A549 (cell line): ENCODE measurements at regions not wholly inside any gene's neighbourhood (a gene's known extent, or its start where the extent isn't known, plus 50 kb on each side); places are given as distances from the start of the nearest gene placed in this dataset.

Experiments used
- HOXA7 ChIP-seq: fragments of 250-450 bp; sonication (Bioruptor Pico); IDR thresholded peaks from 2 replicates; pipeline ENCODE4 v1.5.0; 2020; ENCODE audit warnings: mild to moderate bottlenecking, moderate library complexity
- POLR2A ChIP-seq: IDR thresholded peaks from 2 replicates; pipeline ENCODE4 v1.6.1; 2012; ENCODE audit warnings: mild to moderate bottlenecking, low read length
- ZFP36 ChIP-seq: fragments of 450-650 bp; IDR thresholded peaks from 2 replicates; pipeline ENCODE4 v1.6.1; 2014; ENCODE audit warnings: borderline replicate concordance; ENCODE audit not compliant: partially characterized antibody
- TF ChIP-seq, protein P1 (sequence below): fragments of >200 bp; sonication (Bioruptor Twin); formaldehyde crosslinking; IDR thresholded peaks from 3 replicates; pipeline ENCODE4 v1.5.1; 2016
- TF ChIP-seq, protein P2 (sequence below): fragments of 200-600 bp; sonication (generic); IDR thresholded peaks from 2 replicates; pipeline ENCODE4 v1.6.1; 2016; ENCODE audit warnings: antibody characterized with exemption, mild to moderate bottlenecking, moderate library complexity

DNA sequence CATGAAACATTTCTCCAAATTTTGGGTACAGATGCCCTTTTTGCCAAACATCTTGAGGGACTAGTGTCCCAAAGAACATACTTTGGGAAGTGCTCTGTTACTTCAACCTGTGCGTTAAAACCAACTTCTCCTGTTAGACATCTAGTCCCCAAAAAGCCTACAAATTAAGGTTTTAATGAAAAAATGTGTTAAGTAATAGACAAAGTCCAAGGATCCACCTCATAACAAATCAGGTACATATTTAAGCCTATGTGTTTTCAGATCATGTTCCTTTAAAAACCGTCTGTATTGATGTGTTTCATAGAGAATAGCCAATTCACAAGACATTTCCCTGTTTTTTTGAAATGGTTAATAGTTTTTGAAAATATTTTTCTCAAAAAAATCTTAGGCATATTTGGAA, 174.8 kb upstream of the FAM20A start:
- TF ChIP-seq ZFP36 = no peak
- TF ChIP-seq, protein P1, sequence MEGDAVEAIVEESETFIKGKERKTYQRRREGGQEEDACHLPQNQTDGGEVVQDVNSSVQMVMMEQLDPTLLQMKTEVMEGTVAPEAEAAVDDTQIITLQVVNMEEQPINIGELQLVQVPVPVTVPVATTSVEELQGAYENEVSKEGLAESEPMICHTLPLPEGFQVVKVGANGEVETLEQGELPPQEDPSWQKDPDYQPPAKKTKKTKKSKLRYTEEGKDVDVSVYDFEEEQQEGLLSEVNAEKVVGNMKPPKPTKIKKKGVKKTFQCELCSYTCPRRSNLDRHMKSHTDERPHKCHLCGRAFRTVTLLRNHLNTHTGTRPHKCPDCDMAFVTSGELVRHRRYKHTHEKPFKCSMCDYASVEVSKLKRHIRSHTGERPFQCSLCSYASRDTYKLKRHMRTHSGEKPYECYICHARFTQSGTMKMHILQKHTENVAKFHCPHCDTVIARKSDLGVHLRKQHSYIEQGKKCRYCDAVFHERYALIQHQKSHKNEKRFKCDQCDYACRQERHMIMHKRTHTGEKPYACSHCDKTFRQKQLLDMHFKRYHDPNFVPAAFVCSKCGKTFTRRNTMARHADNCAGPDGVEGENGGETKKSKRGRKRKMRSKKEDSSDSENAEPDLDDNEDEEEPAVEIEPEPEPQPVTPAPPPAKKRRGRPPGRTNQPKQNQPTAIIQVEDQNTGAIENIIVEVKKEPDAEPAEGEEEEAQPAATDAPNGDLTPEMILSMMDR = no peak
- no peak for TF ChIP-seq POLR2A
- TF ChIP-seq, protein P2, sequence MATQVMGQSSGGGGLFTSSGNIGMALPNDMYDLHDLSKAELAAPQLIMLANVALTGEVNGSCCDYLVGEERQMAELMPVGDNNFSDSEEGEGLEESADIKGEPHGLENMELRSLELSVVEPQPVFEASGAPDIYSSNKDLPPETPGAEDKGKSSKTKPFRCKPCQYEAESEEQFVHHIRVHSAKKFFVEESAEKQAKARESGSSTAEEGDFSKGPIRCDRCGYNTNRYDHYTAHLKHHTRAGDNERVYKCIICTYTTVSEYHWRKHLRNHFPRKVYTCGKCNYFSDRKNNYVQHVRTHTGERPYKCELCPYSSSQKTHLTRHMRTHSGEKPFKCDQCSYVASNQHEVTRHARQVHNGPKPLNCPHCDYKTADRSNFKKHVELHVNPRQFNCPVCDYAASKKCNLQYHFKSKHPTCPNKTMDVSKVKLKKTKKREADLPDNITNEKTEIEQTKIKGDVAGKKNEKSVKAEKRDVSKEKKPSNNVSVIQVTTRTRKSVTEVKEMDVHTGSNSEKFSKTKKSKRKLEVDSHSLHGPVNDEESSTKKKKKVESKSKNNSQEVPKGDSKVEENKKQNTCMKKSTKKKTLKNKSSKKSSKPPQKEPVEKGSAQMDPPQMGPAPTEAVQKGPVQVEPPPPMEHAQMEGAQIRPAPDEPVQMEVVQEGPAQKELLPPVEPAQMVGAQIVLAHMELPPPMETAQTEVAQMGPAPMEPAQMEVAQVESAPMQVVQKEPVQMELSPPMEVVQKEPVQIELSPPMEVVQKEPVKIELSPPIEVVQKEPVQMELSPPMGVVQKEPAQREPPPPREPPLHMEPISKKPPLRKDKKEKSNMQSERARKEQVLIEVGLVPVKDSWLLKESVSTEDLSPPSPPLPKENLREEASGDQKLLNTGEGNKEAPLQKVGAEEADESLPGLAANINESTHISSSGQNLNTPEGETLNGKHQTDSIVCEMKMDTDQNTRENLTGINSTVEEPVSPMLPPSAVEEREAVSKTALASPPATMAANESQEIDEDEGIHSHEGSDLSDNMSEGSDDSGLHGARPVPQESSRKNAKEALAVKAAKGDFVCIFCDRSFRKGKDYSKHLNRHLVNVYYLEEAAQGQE = no peak
- no peak for TF ChIP-seq HOXA7 (CRISPR knock-in tag)
